GM21529 (cell line): ENCODE measurements at regions not wholly inside any gene's neighbourhood (a gene's known extent, or its start where the extent isn't known, plus 50 kb on each side); places are given as distances from the start of the nearest gene placed in this dataset.

Source experiments
- ATAC-seq: cut with Tn5 transposase; IDR thresholded peaks from one replicate; pipeline ENCODE4 v1.9.1; 2021; ENCODE audit not compliant: unreplicated experiment

- no peak for ATAC-seq
These were observed 642.5 kb upstream of the PCDH10 start for GRCh38 chr4:132506568-132506967.

GRCh38 chr4:132513491-132513890 is 635.6 kb upstream of the PCDH10 start:
- ATAC-seq: no peak

- ATAC-seq: no peak
These were observed 622.4 kb upstream of the PCDH10 start for GRCh38 chr4:132526652-132527051.

- ATAC-seq: no peak
These were observed 621.3 kb upstream of the PCDH10 start for GRCh38 chr4:132527817-132528216.

- ATAC-seq: no peak
These were observed 618.2 kb upstream of the PCDH10 start for GRCh38 chr4:132530861-132531260.

GRCh38 chr4:132540268-132540667 is 608.8 kb upstream of the PCDH10 start:
- no peak for ATAC-seq

- ATAC-seq: no peak
These were observed 608.3 kb upstream of the PCDH10 start for GRCh38 chr4:132540797-132541196.

- no peak for ATAC-seq
These were observed 606.9 kb upstream of the PCDH10 start for GRCh38 chr4:132542228-132542627.

- no peak for ATAC-seq
These were observed 600.6 kb upstream of the PCDH10 start for GRCh38 chr4:132548463-132548862.

- no peak for ATAC-seq
These were observed 592.8 kb upstream of the PCDH10 start for GRCh38 chr4:132556316-132556715.

GRCh38 chr4:132557660-132558059 is 591.4 kb upstream of the PCDH10 start:
- ATAC-seq: no peak

- no peak for ATAC-seq
These were observed 584.2 kb upstream of the PCDH10 start for GRCh38 chr4:132564920-132565319.

GRCh38 chr4:132565542-132565941 is 583.6 kb upstream of the PCDH10 start:
- ATAC-seq: no peak

- ATAC-seq: no peak
These were observed 576.9 kb upstream of the PCDH10 start for GRCh38 chr4:132572210-132572609.

GRCh38 chr4:132587626-132588025 is 561.5 kb upstream of the PCDH10 start:
- ATAC-seq: no peak

GRCh38 chr4:132592340-132592739 is 556.8 kb upstream of the PCDH10 start:
- ATAC-seq: no peak

- no peak for ATAC-seq
These were observed 556.2 kb upstream of the PCDH10 start for GRCh38 chr4:132592850-132593249.

GRCh38 chr4:132593717-132594400 is 555.2 kb upstream of the PCDH10 start:
- ATAC-seq: no peak

GRCh38 chr4:132596186-132596585 is 552.9 kb upstream of the PCDH10 start:
- ATAC-seq: no peak

GRCh38 chr4:132605551-132605950 is 543.5 kb upstream of the PCDH10 start:
- no peak for ATAC-seq

GRCh38 chr4:132614682-132615081 is 534.4 kb upstream of the PCDH10 start:
- ATAC-seq: no peak

- ATAC-seq: no peak
These were observed 529.1 kb upstream of the PCDH10 start for GRCh38 chr4:132619968-132620367.
